ENCODE measurements at regions not wholly inside any gene's neighbourhood (a gene's known extent, or its start where the extent isn't known, plus 50 kb on each side); places are given as distances from the start of the nearest gene placed in this dataset.

GRCh38 chr7:12491526-12491925, 79.0 kb upstream of the SCIN start:
- TF ChIP-seq CTCF (IDR thresholded peaks at IDR 0.05) (no peak), EZH2 (IDR thresholded peaks at IDR 0.05) (no peak)
